ENCODE measurements at regions not wholly inside any gene's neighbourhood (a gene's known extent, or its start where the extent isn't known, plus 50 kb on each side); places are given as distances from the start of the nearest gene placed in this dataset.

DNA sequence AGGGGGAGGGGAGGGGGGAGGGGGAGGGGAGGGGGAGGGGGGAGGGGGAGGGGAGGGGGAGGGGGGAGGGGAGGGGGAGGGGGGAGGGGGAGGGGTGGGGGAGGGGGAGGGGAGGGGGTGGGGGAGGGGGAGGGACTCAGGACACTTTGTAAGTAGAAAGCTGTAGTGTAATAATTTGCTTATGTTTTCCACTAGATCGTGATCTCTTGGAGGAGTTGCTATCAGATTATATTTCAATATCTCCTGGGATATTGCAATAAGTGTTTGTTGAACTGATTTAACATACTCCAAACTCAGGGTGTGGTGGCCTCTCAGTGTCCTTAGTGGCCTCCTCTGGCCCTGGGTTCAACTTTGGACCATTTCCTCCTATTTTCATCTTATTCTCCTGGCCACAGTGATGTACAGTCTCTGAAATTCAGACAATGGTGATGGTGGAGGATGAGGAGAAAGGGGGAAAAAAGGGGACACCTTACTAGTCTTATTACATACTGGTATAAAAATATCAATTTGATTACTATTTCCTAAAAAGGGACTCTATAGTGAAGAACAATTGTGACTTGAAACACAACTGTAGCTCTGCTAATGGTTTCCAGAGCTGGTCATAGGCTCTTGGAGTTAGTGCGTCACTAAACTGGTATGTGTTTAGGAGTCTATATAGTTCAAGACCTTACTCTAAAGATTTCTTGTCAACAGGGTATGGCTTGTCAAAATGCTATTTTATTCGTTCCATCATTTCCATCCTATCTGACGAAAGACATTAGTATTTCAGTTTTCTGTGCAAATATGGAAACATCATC is 89.6 kb downstream of the DDX1 start:
- Histone ChIP-seq H3K9me3 (no peaks in the 10 kb centered on the region), H3K27ac (no peak overlapping the region), H3K36me3 (no peaks in the 10 kb centered on the region), H3K27me3 (no peaks in the 10 kb centered on the region), H3K4me3 (no peak overlapping the region), H3K4me1 (no peaks in the 10 kb centered on the region)
- DNase-seq = no peak
- TF ChIP-seq POLR2A (IDR thresholded peaks at IDR 0.05) = no peak
- TF ChIP-seq, protein P1, sequence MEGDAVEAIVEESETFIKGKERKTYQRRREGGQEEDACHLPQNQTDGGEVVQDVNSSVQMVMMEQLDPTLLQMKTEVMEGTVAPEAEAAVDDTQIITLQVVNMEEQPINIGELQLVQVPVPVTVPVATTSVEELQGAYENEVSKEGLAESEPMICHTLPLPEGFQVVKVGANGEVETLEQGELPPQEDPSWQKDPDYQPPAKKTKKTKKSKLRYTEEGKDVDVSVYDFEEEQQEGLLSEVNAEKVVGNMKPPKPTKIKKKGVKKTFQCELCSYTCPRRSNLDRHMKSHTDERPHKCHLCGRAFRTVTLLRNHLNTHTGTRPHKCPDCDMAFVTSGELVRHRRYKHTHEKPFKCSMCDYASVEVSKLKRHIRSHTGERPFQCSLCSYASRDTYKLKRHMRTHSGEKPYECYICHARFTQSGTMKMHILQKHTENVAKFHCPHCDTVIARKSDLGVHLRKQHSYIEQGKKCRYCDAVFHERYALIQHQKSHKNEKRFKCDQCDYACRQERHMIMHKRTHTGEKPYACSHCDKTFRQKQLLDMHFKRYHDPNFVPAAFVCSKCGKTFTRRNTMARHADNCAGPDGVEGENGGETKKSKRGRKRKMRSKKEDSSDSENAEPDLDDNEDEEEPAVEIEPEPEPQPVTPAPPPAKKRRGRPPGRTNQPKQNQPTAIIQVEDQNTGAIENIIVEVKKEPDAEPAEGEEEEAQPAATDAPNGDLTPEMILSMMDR (IDR thresholded peaks at IDR 0.05) = no peak

DNA sequence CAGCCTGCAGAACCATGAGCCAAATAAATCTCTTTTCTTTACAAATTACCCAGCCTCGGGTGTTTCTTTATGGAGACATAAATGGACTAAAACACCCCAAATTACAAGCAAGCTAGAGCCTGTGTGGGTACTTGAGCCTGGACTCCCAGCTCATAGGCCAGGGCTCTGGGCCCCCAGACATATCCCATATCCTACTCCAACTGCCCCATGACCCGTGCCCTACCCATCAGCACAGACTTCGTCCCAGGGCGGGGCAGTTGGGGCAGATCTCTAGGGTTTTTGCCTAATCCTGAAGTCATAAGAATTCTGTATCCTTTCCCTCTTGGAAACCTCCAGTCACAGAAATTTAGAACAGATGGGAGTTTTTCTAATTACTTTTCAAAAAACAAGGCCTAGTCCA is 90.7 kb downstream of the DDX1 start:
- no peak for TF ChIP-seq POLR2A (IDR thresholded peaks at IDR 0.05)
- TF ChIP-seq, protein P1 (IDR thresholded peaks at IDR 0.05) = no peak
- no peak for DNase-seq
- Histone ChIP-seq H3K27ac (no peak overlapping the region), H3K4me3 (no peak overlapping the region), H3K36me3 (no peaks in the 10 kb centered on the region), H3K27me3 (no peaks in the 10 kb centered on the region), H3K4me1 (no peaks in the 10 kb centered on the region), H3K9me3 (no peaks in the 10 kb centered on the region)

DNA sequence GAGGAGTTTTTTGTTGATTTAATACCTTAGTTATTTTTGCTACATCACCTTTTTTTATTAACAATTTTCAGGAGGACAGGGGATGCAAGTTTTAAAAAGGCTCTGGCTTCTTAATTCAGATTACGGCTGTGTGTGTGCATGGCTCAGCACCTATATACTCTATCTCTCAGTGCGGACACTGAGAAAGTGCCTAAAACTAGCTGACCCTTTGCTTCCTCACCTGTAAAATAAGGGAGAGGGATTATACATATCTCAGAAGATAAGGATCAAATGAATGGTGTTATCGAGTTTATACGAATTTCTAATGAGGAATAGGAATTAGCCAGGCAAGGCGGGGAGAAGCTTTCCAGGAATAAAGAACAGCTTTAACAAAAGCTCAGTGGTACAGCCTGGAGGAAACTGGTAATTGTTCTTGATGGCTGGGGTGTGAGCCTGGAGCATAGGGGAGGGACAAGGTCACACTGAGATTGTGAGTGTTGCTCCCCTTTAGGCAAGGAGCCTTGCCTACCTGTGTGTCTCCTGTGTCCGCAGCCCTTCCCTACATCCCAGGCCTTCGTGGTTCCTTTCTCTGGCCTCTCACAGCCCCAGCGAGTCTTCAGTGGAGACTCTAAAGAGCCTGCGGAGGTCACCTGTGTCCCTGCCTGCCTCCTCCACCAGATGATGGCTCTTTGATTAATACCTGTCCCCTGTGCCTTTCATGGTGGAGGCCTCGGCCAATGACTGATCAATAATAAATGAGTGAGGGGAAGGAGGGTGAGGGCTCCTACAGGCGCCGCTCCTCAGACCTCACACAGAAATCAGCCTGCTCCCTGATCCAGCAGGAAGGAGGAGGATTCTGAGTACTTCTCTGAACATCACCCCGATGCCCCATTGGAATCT is 92.7 kb downstream of the DDX1 start:
- Histone ChIP-seq H3K27ac (no peak overlapping the region), H3K4me1 (no peaks in the 10 kb centered on the region), H3K27me3 (no peaks in the 10 kb centered on the region), H3K9me3 (no peaks in the 10 kb centered on the region), H3K36me3 (no peaks in the 10 kb centered on the region), H3K4me3 (no peak overlapping the region)
- TF ChIP-seq, protein P1 (IDR thresholded peaks at IDR 0.05) = no peak
- TF ChIP-seq POLR2A (IDR thresholded peaks at IDR 0.05) = no peak
- no peak for DNase-seq

GRCh38 chr2:15685143-15685542 is 93.5 kb downstream of the DDX1 start:
- no peak for DNase-seq
- Histone ChIP-seq H3K4me3 (no peak overlapping the region), H3K9me3 (no peaks in the 10 kb centered on the region), H3K27ac (no peak overlapping the region), H3K27me3 (no peaks in the 10 kb centered on the region), H3K4me1 (no peaks in the 10 kb centered on the region), H3K36me3 (no peaks in the 10 kb centered on the region)
- TF ChIP-seq, protein P1 (IDR thresholded peaks at IDR 0.05) = no peak
- TF ChIP-seq POLR2A (IDR thresholded peaks at IDR 0.05) = no peak

GRCh38 chr2:15686643-15687042 is 95.0 kb downstream of the DDX1 start:
- Histone ChIP-seq H3K4me3 (no peak overlapping the region), H3K27ac (no peak overlapping the region), H3K36me3 (no peaks in the 10 kb centered on the region), H3K9me3 (no peaks in the 10 kb centered on the region), H3K4me1 (no peaks in the 10 kb centered on the region), H3K27me3 (no peaks in the 10 kb centered on the region)
- TF ChIP-seq POLR2A (IDR thresholded peaks at IDR 0.05) = no peak
- TF ChIP-seq, protein P1 (IDR thresholded peaks at IDR 0.05) = no peak
- DNase-seq = no peak

Measured in Peyer's patch (tissue), 4 donors.